Inflammatory macrophage treated with lipopolysaccharide for 1 hour (primary cell): ENCODE measurements at regions not wholly inside any gene's neighbourhood (a gene's known extent, or its start where the extent isn't known, plus 50 kb on each side); places are given as distances from the start of the nearest gene placed in this dataset.
A peak's percentile ranks its signal among the peaks of the same experiment; 100 is the strongest.

Experiments
- DNase-seq, 2 donors: peaks; one replicate each; pipeline ENCODE4 v3.0.0-alpha.2; 2020 to 2022

- peak; percentile 29 to 50 for DNase-seq
Measured at GRCh38 chr1:119565131-119565772, 58.2 kb downstream of the HSD3B1 start.

- no peak for DNase-seq
Measured at GRCh38 chr1:119569095-119569494, 62.1 kb downstream of the HSD3B1 start.
